Peyer's patch (tissue), 4 donors: ENCODE measurements at regions not wholly inside any gene's neighbourhood (a gene's known extent, or its start where the extent isn't known, plus 50 kb on each side); places are given as distances from the start of the nearest gene placed in this dataset.

Experiments used
- DNase-seq, 3 donors: peaks; one replicate each; pipeline ENCODE4 v3.0.0-alpha.2; 2017 to 2019
- H3K27ac ChIP-seq, 4 donors: fragments of 200-600 bp; sonication (generic); one replicate each; pipeline ENCODE4 v1.5.1; 2016 to 2019
- H3K27me3 ChIP-seq, 2 donors: fragments of 200-600 bp; sonication (generic); one replicate each; pipeline ENCODE4 v1.5.1; 2019
- H3K36me3 ChIP-seq, 3 donors: fragments of 200-600 bp; sonication (generic); one replicate each; pipeline ENCODE4 v1.5.1; 2016 to 2019
- H3K4me1 ChIP-seq, 4 donors: fragments of 200-600 bp; sonication (generic); one replicate each; pipeline ENCODE4 v1.5.1; 2016 to 2019
- H3K4me3 ChIP-seq, 4 donors: fragments of 200-600 bp; sonication (generic); 1 replicate in 3 of 4; 2 replicates in 1 of 4; pipeline ENCODE4 v1.5.1; 2016 to 2019; ENCODE audit warnings: mild to moderate bottlenecking in 1 of 4
- H3K9me3 ChIP-seq, 4 donors: fragments of 200-600 bp; sonication (generic); one replicate each; pipeline ENCODE4 v1.5.1; 2016 to 2019; ENCODE audit warnings: mild to moderate bottlenecking in 1 of 4
- CTCF ChIP-seq, 6 experiments: fragments of 450-650 bp in 4 of 6; fragments of 200-600 bp in 2 of 6; sonication (generic) in 1 of 6; IDR thresholded peaks; one replicate each; pipeline ENCODE4 v1.5.1; 2017 to 2019; ENCODE audit warnings: antibody characterized with exemption in 6 of 6, mild to moderate bottlenecking in 3 of 6, moderate library complexity in 1 of 6
- POLR2A ChIP-seq, 2 donors: fragments of 450-650 bp; IDR thresholded peaks; one replicate each; pipeline ENCODE4 v1.5.1; 2017; ENCODE audit warnings: antibody characterized with exemption in 2 of 2, mild to moderate bottlenecking in 2 of 2, moderate library complexity in 2 of 2

- Histone ChIP-seq H3K9me3 (no peaks in the 10 kb centered on the region), H3K4me3 (no peak overlapping the region), H3K36me3 (no peaks in the 10 kb centered on the region), H3K4me1 (no peaks in the 10 kb centered on the region), H3K27me3 (no peaks in the 10 kb centered on the region), H3K27ac (no peak overlapping the region)
- TF ChIP-seq POLR2A (IDR thresholded peaks at IDR 0.05) (no peak), CTCF (IDR thresholded peaks at IDR 0.05) (no peak)
- DNase-seq: no peak
Observed at GRCh38 chr13:69485991-69486592, 621.5 kb upstream of the ATXN8OS start.

GRCh38 chr13:69477451-69477850, 630.2 kb upstream of the ATXN8OS start:
- TF ChIP-seq CTCF (IDR thresholded peaks at IDR 0.05) (no peak), POLR2A (IDR thresholded peaks at IDR 0.05) (no peak)
- H3K9me3 ChIP-seq: no peaks in the 10 kb centered on the region
- no peaks in the 10 kb centered on the region for H3K27me3 ChIP-seq
- DNase-seq: no peak
- no peaks in the 10 kb centered on the region for H3K4me1 ChIP-seq
- H3K4me3 ChIP-seq: no peak overlapping the region
- no peak overlapping the region for H3K27ac ChIP-seq
- H3K36me3 ChIP-seq: no peaks in the 10 kb centered on the region

GRCh38 chr13:69474011-69474685, 633.5 kb upstream of the ATXN8OS start:
- no peak for DNase-seq
- Histone ChIP-seq H3K9me3 (no peaks in the 10 kb centered on the region), H3K27me3 (no peaks in the 10 kb centered on the region), H3K4me1 (no peaks in the 10 kb centered on the region), H3K4me3 (no peak overlapping the region), H3K27ac (no peak overlapping the region), H3K36me3 (no peaks in the 10 kb centered on the region)
- TF ChIP-seq CTCF (IDR thresholded peaks at IDR 0.05): no peak
- TF ChIP-seq POLR2A (IDR thresholded peaks at IDR 0.05): no peak

- H3K36me3 ChIP-seq: no peaks in the 10 kb centered on the region
- H3K27me3 ChIP-seq: no peaks in the 10 kb centered on the region
- H3K27ac ChIP-seq: no peak overlapping the region
- no peak for TF ChIP-seq CTCF (IDR thresholded peaks at IDR 0.05)
- H3K4me3 ChIP-seq: no peak overlapping the region
- DNase-seq: no peak
- no peaks in the 10 kb centered on the region for H3K9me3 ChIP-seq
- no peaks in the 10 kb centered on the region for H3K4me1 ChIP-seq
Observed at GRCh38 chr13:69468624-69469023, 639.0 kb upstream of the ATXN8OS start.

GRCh38 chr13:69461397-69461796, 646.2 kb upstream of the ATXN8OS start:
- no peak for DNase-seq
- Histone ChIP-seq H3K4me1 (no peaks in the 10 kb centered on the region), H3K36me3 (no peaks in the 10 kb centered on the region), H3K9me3 (no peaks in the 10 kb centered on the region), H3K27ac (no peak overlapping the region), H3K4me3 (no peak overlapping the region), H3K27me3 (no peaks in the 10 kb centered on the region)
- TF ChIP-seq CTCF (IDR thresholded peaks at IDR 0.05) (no peak), POLR2A (IDR thresholded peaks at IDR 0.05) (no peak)
